ENCODE measurements at regions not wholly inside any gene's neighbourhood (a gene's known extent, or its start where the extent isn't known, plus 50 kb on each side); places are given as distances from the start of the nearest gene placed in this dataset.
"Not testable (repeated sequence)": the region's sequence is repeated elsewhere in the genome, so short reads cannot be mapped to it uniquely, and the experiment has no call there.

DNA sequence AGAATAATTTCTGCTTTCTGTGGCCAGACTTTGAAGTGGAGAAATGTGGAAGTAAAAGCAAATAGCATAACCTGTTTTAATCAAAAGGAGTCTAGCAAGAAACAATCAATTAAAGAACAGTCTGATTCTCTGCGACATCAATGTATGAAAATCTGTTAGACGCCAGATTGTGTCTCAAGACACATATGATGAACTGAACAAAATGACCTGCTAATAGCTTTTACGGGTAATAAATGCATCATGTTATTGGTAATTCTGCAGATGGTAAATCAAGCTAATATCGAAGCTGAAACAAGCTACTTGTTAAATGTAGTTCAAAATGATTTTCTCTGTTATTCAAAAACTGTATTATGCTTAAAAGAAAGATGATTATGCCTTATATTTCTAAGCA lies 208.5 kb upstream of the FIGN start:
- DNase-seq (ENCODE audit: extremely low spot score), result no peak
- no peak overlapping the region for H3K27ac ChIP-seq (ENCODE audit: low read depth)
- no peaks in the 10 kb centered on the region for H3K36me3 ChIP-seq (ENCODE audit: insufficient read depth)
- 92% methylated on average over 4 of the region's 4 CpGs for WGBS
- no peaks in the 10 kb centered on the region for H3K4me1 ChIP-seq (ENCODE audit: insufficient read depth)
- H3K4me3 ChIP-seq (ENCODE audit: low read depth, low read length), result no peak overlapping the region

DNA sequence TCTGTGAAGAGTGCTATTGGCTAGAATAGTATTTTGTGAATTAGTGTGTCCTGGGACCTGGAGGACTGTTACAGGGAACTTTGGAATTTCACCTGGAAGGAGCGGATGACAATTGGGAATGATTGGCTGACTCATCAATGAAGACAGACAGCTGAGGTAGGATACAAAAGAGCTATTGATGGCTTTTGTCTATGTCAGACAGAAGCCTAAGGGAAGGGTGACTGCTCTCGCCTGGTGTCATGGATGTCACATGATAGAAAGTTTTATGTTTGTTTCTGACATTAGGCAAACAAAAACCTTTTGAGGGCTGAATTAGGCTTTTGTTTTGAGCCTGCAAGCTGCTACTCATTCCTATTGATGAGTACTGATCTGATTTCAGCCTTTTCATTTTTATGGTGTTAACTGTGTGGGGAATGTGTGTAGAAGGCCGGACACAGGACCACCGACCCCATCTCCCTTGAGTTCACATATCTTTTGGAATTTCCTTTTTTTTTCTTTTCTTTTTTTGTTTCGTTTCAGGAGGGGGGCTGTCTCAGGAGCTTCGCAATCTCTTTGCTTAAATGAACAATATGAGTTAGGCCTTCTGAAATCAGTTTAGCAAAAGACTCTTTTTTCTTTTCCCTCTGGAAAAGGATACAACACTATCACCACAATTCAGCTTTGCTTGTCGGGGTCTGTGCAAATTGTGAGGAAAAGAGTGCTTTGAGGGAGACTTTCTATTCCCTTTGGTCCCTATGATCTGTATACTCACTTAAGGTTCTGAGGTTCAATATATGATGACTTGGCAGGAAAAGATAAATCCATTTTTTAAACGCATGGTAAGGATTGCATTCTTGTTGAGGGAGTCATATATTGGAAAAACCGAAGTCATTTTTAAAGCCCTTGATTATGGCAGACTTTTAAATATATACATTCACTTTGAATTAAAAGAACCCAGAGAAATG lies 207.9 kb upstream of the FIGN start:
- H3K4me3 ChIP-seq (ENCODE audit: low read depth, low read length), result no peak overlapping the region
- no peaks in the 10 kb centered on the region for H3K36me3 ChIP-seq (ENCODE audit: insufficient read depth)
- no peak overlapping the region for H3K27ac ChIP-seq (ENCODE audit: low read depth)
- no peak for DNase-seq (ENCODE audit: extremely low spot score)
- 84% methylated on average over 9 of the region's 9 CpGs for WGBS
- H3K4me1 ChIP-seq (ENCODE audit: insufficient read depth), result no peaks in the 10 kb centered on the region

DNA sequence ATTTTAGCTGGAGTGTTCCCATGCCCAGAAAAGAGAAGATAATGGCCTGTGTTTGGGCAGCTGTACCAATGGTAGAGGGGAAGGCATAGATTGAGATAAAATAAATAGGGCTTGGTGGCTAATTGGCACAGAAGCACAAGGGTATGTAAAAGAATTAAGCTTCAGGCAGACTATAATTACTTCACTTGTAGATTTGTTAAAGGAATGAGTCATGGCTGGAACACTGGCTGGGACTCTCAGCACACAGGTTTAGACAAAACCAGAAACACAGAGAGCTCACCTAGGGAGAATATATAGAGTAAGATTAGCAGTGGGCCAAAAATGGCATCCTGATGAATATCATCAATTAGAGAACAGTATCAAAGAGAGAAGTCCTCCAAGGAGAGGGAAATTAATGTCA lies 198.3 kb upstream of the FIGN start:
- Histone ChIP-seq H3K4me1 (ENCODE audit: insufficient read depth) (no peaks in the 10 kb centered on the region), H3K36me3 (ENCODE audit: insufficient read depth) (no peaks in the 10 kb centered on the region), H3K4me3 (ENCODE audit: low read depth, low read length) (no peak overlapping the region), H3K27ac (ENCODE audit: low read depth) (no peak overlapping the region)
- DNase-seq (ENCODE audit: extremely low spot score), result no peak

DNA sequence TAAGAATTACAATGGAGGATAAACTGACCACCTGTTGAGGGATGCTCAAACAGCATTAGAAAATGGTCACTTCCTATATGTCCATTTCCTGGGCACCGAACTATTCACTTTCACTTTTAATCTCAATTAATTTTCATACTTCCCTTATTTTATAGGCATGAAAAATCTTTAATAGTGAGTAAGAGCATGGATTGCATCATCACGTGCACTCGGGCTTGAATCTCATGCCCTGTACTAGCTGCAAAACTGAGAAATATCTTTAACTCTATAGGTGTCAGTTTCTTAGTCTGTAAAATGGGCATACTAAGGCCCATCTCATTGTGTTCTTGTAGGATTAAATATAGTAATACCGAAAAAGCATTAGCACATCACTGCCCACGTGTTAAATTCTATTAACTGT lies 183.9 kb upstream of the FIGN start:
- 76% methylated on average over 5 of the region's 5 CpGs for WGBS
- no peak overlapping the region for H3K27ac ChIP-seq (ENCODE audit: low read depth)
- H3K4me1 ChIP-seq (ENCODE audit: insufficient read depth), result no peaks in the 10 kb centered on the region
- DNase-seq (ENCODE audit: extremely low spot score), result no peak
- H3K36me3 ChIP-seq (ENCODE audit: insufficient read depth), result no peaks in the 10 kb centered on the region
- H3K4me3 ChIP-seq (ENCODE audit: low read depth, low read length), result no peak overlapping the region

DNA sequence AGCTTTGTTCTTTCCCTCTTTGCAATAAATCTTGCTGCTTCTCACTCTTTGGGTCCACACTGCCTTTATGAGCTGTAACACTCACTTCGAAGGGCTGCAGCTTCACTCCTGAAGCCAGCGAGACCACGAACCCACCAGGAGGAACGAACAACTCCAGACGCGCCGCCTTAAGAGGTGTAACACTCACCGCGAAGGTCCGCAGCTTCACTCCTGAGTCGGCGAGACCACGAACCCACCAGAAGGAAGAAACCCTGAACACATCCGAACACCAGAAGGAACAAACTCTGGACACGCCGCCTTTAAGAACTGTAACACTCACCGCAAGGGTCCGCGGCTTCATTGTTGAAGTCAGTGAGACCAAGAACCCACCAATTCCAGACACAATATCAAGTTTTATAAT lies 178.7 kb upstream of the FIGN start:
- DNase-seq (ENCODE audit: extremely low spot score); H3K4me3 ChIP-seq (ENCODE audit: low read depth, low read length): not testable (repeated sequence)
- 98% methylated on average over 19 of the region's 19 CpGs for WGBS

DNA sequence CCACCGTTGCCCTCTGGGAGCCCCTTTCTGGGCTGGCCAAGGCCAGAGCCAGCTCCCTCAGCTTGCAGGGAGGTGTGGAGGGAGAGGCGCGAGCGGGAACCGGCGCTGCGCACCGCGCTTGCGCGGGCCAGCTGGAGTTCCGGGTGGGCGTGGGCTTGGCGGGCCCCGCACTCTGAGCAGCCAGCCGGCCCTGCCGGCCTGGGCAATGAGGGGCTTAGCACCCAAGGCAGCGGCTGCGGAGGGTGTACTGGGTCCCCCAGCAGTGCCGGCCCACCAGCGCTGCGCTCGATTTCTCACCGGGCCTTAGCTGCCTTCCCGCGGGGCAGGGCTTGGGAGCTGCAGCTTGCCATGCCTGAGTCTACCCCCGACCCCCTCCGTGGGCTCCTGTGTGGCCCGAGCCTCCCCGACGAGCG lies 177.7 kb upstream of the FIGN start:
- not testable (repeated sequence) for H3K27ac ChIP-seq (ENCODE audit: low read depth); H3K4me1 ChIP-seq (ENCODE audit: insufficient read depth); DNase-seq (ENCODE audit: extremely low spot score); H3K4me3 ChIP-seq (ENCODE audit: low read depth, low read length); H3K36me3 ChIP-seq (ENCODE audit: insufficient read depth)
- 79% methylated on average over 32 of the region's 32 CpGs for WGBS

More for the DNA sequence above, 178.7 kb upstream of the FIGN start:
- not testable (repeated sequence) for H3K36me3 ChIP-seq (ENCODE audit: insufficient read depth); H3K4me1 ChIP-seq (ENCODE audit: insufficient read depth); H3K27ac ChIP-seq (ENCODE audit: low read depth)

DNA sequence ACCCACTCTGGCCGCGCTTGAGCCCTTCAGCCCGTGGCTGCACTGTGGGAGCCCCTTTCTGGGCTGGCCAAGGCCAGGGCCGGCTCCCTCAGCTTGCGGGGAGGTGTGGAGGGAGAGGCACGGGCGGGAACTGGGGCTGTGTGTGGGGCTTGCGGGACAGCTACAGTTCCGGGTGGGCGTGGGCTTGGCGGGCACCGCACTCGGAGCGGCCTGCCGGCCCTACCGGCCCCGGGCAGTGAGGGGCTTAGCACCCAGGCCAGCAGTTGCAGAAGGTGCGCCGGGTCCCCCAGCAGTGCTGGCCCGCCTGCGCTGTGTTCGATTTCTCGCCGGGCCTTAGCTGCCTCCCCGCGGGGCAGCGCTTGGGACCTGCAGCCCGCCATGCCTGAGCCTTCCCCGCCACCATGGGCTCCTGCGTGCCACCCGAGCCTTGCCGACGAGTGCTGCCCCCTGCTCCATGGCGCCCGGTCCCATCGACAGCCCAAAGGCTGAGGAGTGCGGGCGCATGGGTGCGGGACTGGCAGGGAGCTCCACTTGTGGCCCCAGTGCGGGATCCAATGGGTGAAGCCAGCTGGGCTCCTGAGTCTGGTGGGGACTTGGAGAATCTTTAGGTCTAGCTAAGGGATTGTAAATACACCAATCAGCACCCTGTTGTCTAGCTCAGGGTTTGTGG lies 173.7 kb upstream of the FIGN start:
- Histone ChIP-seq H3K4me3 (ENCODE audit: low read depth, low read length) (no peak overlapping the region), H3K4me1 (ENCODE audit: insufficient read depth) (no peaks in the 10 kb centered on the region), H3K36me3 (ENCODE audit: insufficient read depth) (no peaks in the 10 kb centered on the region), H3K27ac (ENCODE audit: low read depth) (no peak overlapping the region)
- no peak for DNase-seq (ENCODE audit: extremely low spot score)
- WGBS, result 98% methylated on average over 40 of the region's 40 CpGs

DNA sequence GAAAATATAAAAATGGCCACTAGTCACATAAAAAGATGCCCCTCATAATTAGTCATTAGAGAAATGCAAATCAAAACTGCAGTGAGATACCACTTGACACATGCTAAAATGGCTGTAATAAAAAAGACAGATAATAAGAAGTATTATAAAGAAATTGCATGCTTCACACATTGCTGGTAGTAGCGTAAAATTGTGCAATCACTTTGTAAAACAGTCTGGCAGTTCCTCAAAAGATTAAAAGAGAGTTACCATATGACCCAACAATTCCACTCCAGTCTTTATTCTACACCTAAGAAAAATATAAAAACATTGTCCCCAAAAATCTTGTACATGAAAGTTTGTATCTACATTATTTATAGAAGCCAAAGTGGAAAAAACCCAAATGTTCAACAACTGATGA lies 170.6 kb upstream of the FIGN start:
- DNase-seq (ENCODE audit: extremely low spot score), result no peak
- H3K4me3 ChIP-seq (ENCODE audit: low read depth, low read length), result no peak overlapping the region
- WGBS, result 87% methylated on average over 1 of the region's 1 CpG

DNA sequence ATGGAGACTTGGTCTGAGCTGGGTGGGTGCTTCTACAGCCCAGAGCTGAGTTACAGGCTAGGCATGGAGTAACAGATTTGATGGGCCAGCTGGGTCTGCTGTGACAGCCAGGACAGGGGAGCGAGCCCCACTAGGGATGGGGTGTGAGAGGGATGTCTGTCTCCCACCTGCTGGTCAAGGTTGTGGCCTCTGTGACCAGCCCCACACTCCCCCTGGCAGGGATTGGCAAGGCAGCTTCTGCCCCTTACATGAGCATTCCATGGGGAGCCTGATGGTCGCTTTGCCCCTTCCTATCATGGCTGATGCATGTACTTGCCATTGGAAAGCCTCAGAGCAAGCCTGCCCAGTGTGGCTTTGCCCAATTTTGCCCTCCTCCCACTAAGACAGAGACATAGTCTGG lies 162.0 kb upstream of the FIGN start:
- Histone ChIP-seq H3K27ac (ENCODE audit: low read depth) (no peak overlapping the region), H3K4me3 (ENCODE audit: low read depth, low read length) (no peak overlapping the region), H3K36me3 (ENCODE audit: insufficient read depth) (no peaks in the 10 kb centered on the region), H3K4me1 (ENCODE audit: insufficient read depth) (no peaks in the 10 kb centered on the region)
- DNase-seq (ENCODE audit: extremely low spot score), result no peak
- 85% methylated on average over 2 of the region's 2 CpGs for WGBS

More for the DNA sequence above, 170.6 kb upstream of the FIGN start:
- no peak overlapping the region for H3K27ac ChIP-seq (ENCODE audit: low read depth)
- no peaks in the 10 kb centered on the region for H3K36me3 ChIP-seq (ENCODE audit: insufficient read depth)
- H3K4me1 ChIP-seq (ENCODE audit: insufficient read depth), result no peaks in the 10 kb centered on the region

DNA sequence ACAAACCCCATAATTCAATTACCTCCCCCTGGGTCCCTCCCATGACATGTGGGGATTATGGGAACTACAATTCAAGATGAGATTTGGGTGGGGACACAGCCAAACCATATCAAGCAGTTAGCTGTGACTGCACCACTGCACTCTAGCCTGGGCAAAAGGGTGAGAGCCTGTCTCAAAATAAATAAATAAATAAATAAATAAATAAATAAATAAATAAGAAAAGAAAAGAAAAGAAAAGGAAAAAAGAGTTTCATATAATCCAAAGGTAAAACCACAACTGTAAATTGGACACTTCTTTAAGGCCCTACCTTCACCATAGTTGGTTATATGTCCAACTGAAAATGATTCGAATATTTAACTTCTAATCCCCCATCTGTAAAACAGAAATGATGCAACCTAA lies 157.6 kb upstream of the FIGN start:
- H3K4me3 ChIP-seq (ENCODE audit: low read depth, low read length); H3K27ac ChIP-seq (ENCODE audit: low read depth); H3K36me3 ChIP-seq (ENCODE audit: insufficient read depth); DNase-seq (ENCODE audit: extremely low spot score); H3K4me1 ChIP-seq (ENCODE audit: insufficient read depth): not testable (repeated sequence)
- WGBS, result 0% methylated on average over 1 of the region's 1 CpG

DNA sequence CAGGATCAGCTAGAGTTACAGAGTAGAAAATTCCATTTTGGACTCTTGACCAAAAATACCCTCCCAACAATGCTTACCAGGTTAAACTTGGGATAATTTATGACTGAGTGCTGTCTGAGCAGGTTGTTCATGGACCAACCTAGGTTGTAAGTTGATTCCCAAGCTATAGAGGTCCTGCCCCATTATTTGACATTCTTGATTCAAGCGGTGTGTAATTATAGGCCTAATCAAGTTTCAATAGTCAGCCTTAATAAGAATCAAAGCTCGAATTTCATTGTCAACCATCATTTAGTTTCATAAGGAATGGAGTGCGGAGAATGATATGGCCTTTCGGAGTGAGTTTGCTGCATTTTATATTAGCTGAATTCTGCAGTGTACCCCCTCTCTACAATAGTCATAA lies 152.8 kb upstream of the FIGN start:
- no peaks in the 10 kb centered on the region for H3K4me1 ChIP-seq (ENCODE audit: insufficient read depth)
- 91% methylated on average over 4 of the region's 4 CpGs for WGBS
- no peak for DNase-seq (ENCODE audit: extremely low spot score)
- H3K4me3 ChIP-seq (ENCODE audit: low read depth, low read length), result no peak overlapping the region
- no peak overlapping the region for H3K27ac ChIP-seq (ENCODE audit: low read depth)
- H3K36me3 ChIP-seq (ENCODE audit: insufficient read depth), result no peaks in the 10 kb centered on the region

DNA sequence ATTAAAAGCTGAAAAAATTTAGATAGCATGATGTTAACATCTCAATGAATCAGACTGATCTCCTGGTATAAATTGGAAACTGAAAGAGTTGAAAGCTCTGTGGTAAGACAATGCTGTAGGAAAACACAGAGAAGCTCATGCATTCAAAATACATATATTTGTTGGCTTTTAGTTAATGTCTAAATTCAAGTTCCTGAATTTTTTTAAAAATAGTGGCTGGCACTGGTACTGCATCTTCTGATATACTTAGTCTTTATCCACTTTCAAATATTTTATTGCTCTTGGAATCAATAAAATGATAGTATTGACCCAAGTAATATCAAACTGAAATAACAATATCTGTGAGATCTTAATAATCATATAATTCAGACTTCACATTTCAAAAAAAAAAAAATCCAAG lies 151.4 kb upstream of the FIGN start:
- Histone ChIP-seq H3K27ac (ENCODE audit: low read depth) (no peak overlapping the region), H3K4me3 (ENCODE audit: low read depth, low read length) (no peak overlapping the region), H3K4me1 (ENCODE audit: insufficient read depth) (no peaks in the 10 kb centered on the region), H3K36me3 (ENCODE audit: insufficient read depth) (no peaks in the 10 kb centered on the region)
- no peak for DNase-seq (ENCODE audit: extremely low spot score)

DNA sequence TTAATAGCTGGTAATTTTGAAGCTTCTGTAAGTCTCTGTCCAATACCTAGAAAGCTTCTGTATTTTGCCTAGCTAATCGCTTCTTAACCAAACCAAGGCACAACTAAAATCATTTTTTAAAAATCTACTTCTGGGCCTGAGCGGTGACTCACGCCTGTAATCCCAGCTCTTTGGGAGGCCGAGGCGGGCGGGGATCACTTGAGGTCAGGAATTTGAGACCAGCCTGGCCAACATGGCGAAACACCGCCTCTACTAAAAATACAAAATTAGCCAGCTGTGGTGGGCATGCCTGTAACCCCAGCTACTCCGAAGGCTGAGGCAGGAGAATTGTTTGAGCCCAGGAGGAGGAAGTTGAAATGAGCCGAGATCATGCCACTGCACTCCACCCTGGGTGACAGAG lies 148.6 kb upstream of the FIGN start:
- no peak for DNase-seq (ENCODE audit: extremely low spot score)
- H3K36me3 ChIP-seq (ENCODE audit: insufficient read depth), result no peaks in the 10 kb centered on the region
- no peak overlapping the region for H3K4me3 ChIP-seq (ENCODE audit: low read depth, low read length)
- H3K4me1 ChIP-seq (ENCODE audit: insufficient read depth), result no peaks in the 10 kb centered on the region
- 94% methylated on average over 10 of the region's 10 CpGs for WGBS
- no peak overlapping the region for H3K27ac ChIP-seq (ENCODE audit: low read depth)

DNA sequence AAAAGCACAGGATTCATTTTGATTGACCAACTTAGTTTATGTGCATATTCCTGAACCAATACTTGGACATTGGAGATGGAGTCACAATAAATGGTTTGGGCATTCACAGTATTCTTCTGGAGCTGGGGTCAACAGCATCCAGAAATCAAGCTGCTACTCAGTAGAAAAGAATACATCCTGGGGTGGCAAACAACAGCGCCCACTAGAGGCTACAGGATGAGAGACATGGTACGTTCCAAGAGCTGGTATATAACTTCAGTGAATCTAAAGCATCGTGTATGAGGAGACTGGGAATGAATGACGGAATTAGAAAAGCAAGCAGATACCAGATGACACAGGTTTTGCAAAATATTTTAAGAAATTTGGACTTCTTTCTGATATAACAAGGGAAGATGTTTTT lies 142.9 kb upstream of the FIGN start:
- DNase-seq (ENCODE audit: extremely low spot score), result no peak
- no peak overlapping the region for H3K27ac ChIP-seq (ENCODE audit: low read depth)
- H3K4me3 ChIP-seq (ENCODE audit: low read depth, low read length), result no peak overlapping the region
- H3K4me1 ChIP-seq (ENCODE audit: insufficient read depth), result no peaks in the 10 kb centered on the region
- WGBS, result 72% methylated on average over 4 of the region's 4 CpGs
- H3K36me3 ChIP-seq (ENCODE audit: insufficient read depth), result no peaks in the 10 kb centered on the region

All from urinary bladder (tissue), 3 donors.